Tibial artery (tissue), 4 donors: ENCODE measurements at regions not wholly inside any gene's neighbourhood (a gene's known extent, or its start where the extent isn't known, plus 50 kb on each side); places are given as distances from the start of the nearest gene placed in this dataset.

Source experiments
- DNase-seq, 2 donors: peaks; one replicate each; pipeline ENCODE4 v3.0.0-alpha.2; 2019
- H3K27ac ChIP-seq, 2 donors: fragments of 200-600 bp; sonication (generic) in 1 of 2; 1 replicate in 1 of 2; 2 replicates in 1 of 2; pipeline ENCODE4 v1.5.1; 2018 to 2019; ENCODE audit warnings: mild to moderate bottlenecking in 1 of 2
- H3K27me3 ChIP-seq, 2 donors: fragments of 200-600 bp; sonication (generic) in 1 of 2; one replicate each; pipeline versions ENCODE4 v1.5.1 to v1.6.0; 2016 to 2019
- H3K36me3 ChIP-seq, 3 donors: fragments of 200-600 bp; sonication (generic) in 2 of 3; one replicate each; pipeline ENCODE4 v1.5.1; 2016 to 2019; ENCODE audit warnings: mild to moderate bottlenecking in 2 of 3
- H3K4me1 ChIP-seq, 4 donors: fragments of 200-600 bp; sonication (generic) in 2 of 4; 1 replicate in 3 of 4; 2 replicates in 1 of 4; pipeline ENCODE4 v1.5.1; 2016 to 2019
- H3K4me3 ChIP-seq, 2 donors: fragments of 200-600 bp; sonication (generic) in 1 of 2; 1 replicate in 1 of 2; 2 replicates in 1 of 2; pipeline ENCODE4 v1.5.1; 2018 to 2019; ENCODE audit warnings: mild to moderate bottlenecking in 2 of 2
- H3K9me3 ChIP-seq, 3 donors: fragments of 200-600 bp; sonication (generic) in 1 of 3; one replicate each; pipeline ENCODE4 v1.5.1; 2016 to 2019
- intact Hi-C: fragments of 100-400 bp; cut with DNase I; formaldehyde crosslinking; loops from one replicate; pipeline ENCODE4 v1.15.0; 2023; ENCODE audit warnings: low total_unique reads
- TF ChIP-seq, protein P1 (sequence below), 2 experiments: fragments of 200-600 bp in 1 of 2; fragments of 450-650 bp in 1 of 2; IDR thresholded peaks; one replicate each; pipeline ENCODE4 v1.5.1; 2017 to 2019; ENCODE audit warnings: antibody characterized with exemption in 2 of 2, mild to moderate bottlenecking in 1 of 2, moderate library complexity in 1 of 2

DNA sequence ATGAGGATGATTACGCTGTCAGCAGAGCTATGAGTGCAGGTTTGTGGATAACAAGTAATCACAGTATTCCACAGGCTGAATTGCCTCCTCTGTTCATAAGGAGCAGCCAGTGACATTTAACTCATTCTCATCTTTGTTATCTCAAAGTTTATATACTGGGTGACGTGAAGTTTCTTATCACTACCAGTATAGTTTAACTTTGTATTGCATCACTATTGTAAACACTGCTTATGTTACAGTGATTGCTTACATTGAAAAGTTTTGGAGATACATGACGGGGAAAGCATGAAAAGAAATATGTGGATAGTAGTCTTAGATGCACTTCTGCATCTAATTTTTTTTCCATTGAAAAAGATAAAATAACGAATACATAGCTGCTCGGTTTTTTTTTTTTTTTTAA is 429.7 kb downstream of the VGLL3 start:
- H3K27me3 ChIP-seq: no peaks in the 10 kb centered on the region
- no peak overlapping the region for H3K4me3 ChIP-seq
- intact Hi-C loops: no loop called here
- no peak for DNase-seq
- TF ChIP-seq, protein P1, sequence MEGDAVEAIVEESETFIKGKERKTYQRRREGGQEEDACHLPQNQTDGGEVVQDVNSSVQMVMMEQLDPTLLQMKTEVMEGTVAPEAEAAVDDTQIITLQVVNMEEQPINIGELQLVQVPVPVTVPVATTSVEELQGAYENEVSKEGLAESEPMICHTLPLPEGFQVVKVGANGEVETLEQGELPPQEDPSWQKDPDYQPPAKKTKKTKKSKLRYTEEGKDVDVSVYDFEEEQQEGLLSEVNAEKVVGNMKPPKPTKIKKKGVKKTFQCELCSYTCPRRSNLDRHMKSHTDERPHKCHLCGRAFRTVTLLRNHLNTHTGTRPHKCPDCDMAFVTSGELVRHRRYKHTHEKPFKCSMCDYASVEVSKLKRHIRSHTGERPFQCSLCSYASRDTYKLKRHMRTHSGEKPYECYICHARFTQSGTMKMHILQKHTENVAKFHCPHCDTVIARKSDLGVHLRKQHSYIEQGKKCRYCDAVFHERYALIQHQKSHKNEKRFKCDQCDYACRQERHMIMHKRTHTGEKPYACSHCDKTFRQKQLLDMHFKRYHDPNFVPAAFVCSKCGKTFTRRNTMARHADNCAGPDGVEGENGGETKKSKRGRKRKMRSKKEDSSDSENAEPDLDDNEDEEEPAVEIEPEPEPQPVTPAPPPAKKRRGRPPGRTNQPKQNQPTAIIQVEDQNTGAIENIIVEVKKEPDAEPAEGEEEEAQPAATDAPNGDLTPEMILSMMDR (IDR thresholded peaks at IDR 0.05): no peak
- H3K27ac ChIP-seq: no peak overlapping the region
- H3K4me1 ChIP-seq: no peaks in the 10 kb centered on the region
- H3K36me3 ChIP-seq: no peaks in the 10 kb centered on the region
- no peaks in the 10 kb centered on the region for H3K9me3 ChIP-seq

DNA sequence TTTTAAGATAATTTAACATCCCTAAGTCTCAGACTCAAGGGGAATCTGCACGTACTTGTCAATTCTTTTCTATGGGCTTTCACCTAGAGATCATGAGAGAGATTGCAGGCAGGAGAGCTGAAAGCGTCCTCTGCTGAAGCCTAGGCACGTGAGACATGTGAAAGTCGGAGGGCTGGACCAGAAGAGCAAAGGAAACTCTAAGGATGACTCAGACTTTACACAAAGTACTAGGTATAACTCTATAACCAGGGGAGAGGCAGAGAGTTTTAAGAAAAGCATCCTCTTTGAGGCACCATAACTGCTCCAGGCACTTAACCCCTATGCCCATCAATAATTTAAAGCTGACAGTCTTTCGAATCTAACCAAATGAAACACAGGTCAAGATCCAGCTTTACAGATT is 436.6 kb downstream of the VGLL3 start:
- TF ChIP-seq, protein P1 (IDR thresholded peaks at IDR 0.05): no peak
- intact Hi-C loops: no loop called here
- Histone ChIP-seq H3K36me3 (no peaks in the 10 kb centered on the region), H3K27ac (no peak overlapping the region), H3K27me3 (no peaks in the 10 kb centered on the region), H3K4me1 (no peaks in the 10 kb centered on the region), H3K4me3 (no peak overlapping the region), H3K9me3 (no peaks in the 10 kb centered on the region)
- DNase-seq: no peak

DNA sequence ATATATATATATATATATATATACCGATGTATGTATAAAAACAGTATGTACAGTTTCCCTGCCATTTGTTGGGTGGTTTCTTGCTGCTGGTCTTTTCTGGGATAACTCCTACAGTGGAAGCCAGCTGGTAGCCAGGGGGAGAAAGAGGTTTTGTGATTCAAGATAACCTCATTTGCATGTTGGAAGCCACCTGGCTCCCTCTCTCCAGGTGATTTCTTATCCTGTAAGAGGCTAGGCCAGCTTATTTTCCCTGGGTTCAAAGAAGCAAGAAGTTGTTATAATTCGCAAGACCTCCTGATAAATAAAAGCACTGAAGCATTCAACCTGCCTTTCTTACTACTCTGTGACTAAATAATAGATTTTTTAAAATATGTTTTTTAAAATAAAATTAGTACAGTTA is 443.3 kb downstream of the VGLL3 start:
- intact Hi-C loops: no loop called here
- Histone ChIP-seq H3K27me3 (no peaks in the 10 kb centered on the region), H3K4me1 (no peaks in the 10 kb centered on the region), H3K9me3 (no peaks in the 10 kb centered on the region), H3K4me3 (no peak overlapping the region), H3K36me3 (no peaks in the 10 kb centered on the region), H3K27ac (no peak overlapping the region)
- TF ChIP-seq, protein P1 (IDR thresholded peaks at IDR 0.05): no peak
- DNase-seq: no peak

- Histone ChIP-seq H3K9me3 (no peaks in the 10 kb centered on the region), H3K27me3 (no peaks in the 10 kb centered on the region), H3K27ac (no peak overlapping the region), H3K4me1 (no peaks in the 10 kb centered on the region), H3K36me3 (no peaks in the 10 kb centered on the region), H3K4me3 (no peak overlapping the region)
- intact Hi-C loops: no loop called here
- TF ChIP-seq, protein P1 (IDR thresholded peaks at IDR 0.05): no peak
- no peak for DNase-seq
Measured at GRCh38 chr3:86537171-86537570, 453.8 kb downstream of the VGLL3 start.

DNA sequence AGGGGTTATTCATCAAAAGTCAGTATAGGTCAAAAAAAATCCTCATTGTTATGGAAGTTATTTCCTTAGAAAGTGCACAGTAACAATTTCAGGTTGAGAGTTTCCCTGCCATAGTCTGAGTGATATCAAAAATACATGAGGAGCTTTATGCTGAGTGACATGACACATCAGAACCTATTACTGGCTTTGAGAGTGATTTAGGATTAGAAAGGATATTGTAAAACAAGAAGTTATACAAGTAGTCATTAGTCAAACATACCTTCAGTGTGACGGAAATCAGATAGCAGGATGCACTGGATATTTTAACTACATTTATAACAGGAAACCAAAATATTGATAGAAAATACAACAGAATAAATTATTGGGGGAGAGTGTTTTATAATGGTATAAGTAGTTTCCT is 471.1 kb downstream of the VGLL3 start:
- no peaks in the 10 kb centered on the region for H3K27me3 ChIP-seq
- no peak overlapping the region for H3K4me3 ChIP-seq
- TF ChIP-seq, protein P1 (IDR thresholded peaks at IDR 0.05): no peak
- intact Hi-C loops: no loop called here
- H3K27ac ChIP-seq: no peak overlapping the region
- H3K36me3 ChIP-seq: no peaks in the 10 kb centered on the region
- no peaks in the 10 kb centered on the region for H3K9me3 ChIP-seq
- no peak for DNase-seq
- no peaks in the 10 kb centered on the region for H3K4me1 ChIP-seq

GRCh38 chr3:86481636-86482035 is 509.3 kb downstream of the VGLL3 start:
- Histone ChIP-seq H3K36me3 (no peaks in the 10 kb centered on the region), H3K4me3 (no peak overlapping the region), H3K27ac (no peak overlapping the region), H3K4me1 (no peaks in the 10 kb centered on the region), H3K9me3 (no peaks in the 10 kb centered on the region), H3K27me3 (no peaks in the 10 kb centered on the region)
- intact Hi-C loops: no loop called here
- TF ChIP-seq, protein P1 (IDR thresholded peaks at IDR 0.05): no peak
- no peak for DNase-seq
